ENCODE measurements at regions not wholly inside any gene's neighbourhood (a gene's known extent, or its start where the extent isn't known, plus 50 kb on each side); places are given as distances from the start of the nearest gene placed in this dataset.

GRCh38 chr3:5994651-5995050 is 807.1 kb downstream of the EDEM1 start:
- no peak for TF ChIP-seq CTCF (IDR thresholded peaks at IDR 0.05)
- TF ChIP-seq POLR2AphosphoS5 (IDR thresholded peaks at IDR 0.05) = no peak
